Frontal cortex (tissue), 3 donors: ENCODE measurements at regions not wholly inside any gene's neighbourhood (a gene's known extent, or its start where the extent isn't known, plus 50 kb on each side); places are given as distances from the start of the nearest gene placed in this dataset.

Source experiments
- DNase-seq, 2 donors: peaks; one replicate each; pipeline ENCODE4 v3.0.0; 2012; ENCODE audit warnings: low spot score in 2 of 2
- FAIRE-seq: peaks from 2 replicates; lab custom pipeline; 2012; peaks lifted over from hg19 to GRCh38; lab: Jason Lieb, UNC
- donor health status: control.
- donor health status: control.
- donor health status: control.

- FAIRE-seq (no peak), DNase-seq (no peak)
These were observed 199.0 kb downstream of the EMX2 start for GRCh38 chr10:117741524-117741923.

- FAIRE-seq: no peak
These were observed 201.0 kb downstream of the EMX2 start for GRCh38 chr10:117743509-117743908.

GRCh38 chr10:117745301-117745700 lies 202.8 kb downstream of the EMX2 start:
- FAIRE-seq: no peak
- no peak for DNase-seq

More at GRCh38 chr10:117743509-117743908, 201.0 kb downstream of the EMX2 start:
- no peak for DNase-seq

- DNase-seq (no peak), FAIRE-seq (no peak)
These were observed 204.2 kb downstream of the EMX2 start for GRCh38 chr10:117746541-117747448.

GRCh38 chr10:117747636-117748035 lies 205.1 kb downstream of the EMX2 start:
- DNase-seq (no peak), FAIRE-seq (no peak)

- DNase-seq (no peak), FAIRE-seq (no peak)
These were observed 205.5 kb downstream of the EMX2 start for GRCh38 chr10:117748058-117748457.

- FAIRE-seq: no peak
- DNase-seq: no peak
These were observed 208.1 kb downstream of the EMX2 start for GRCh38 chr10:117750616-117751015.

- no peak for FAIRE-seq
These were observed 208.7 kb downstream of the EMX2 start for GRCh38 chr10:117751259-117751658.

GRCh38 chr10:117752103-117752502 lies 209.6 kb downstream of the EMX2 start:
- FAIRE-seq: no peak
- DNase-seq: no peak

More at GRCh38 chr10:117751259-117751658, 208.7 kb downstream of the EMX2 start:
- no peak for DNase-seq

GRCh38 chr10:117754770-117755658 lies 212.5 kb downstream of the EMX2 start:
- no peak for FAIRE-seq

GRCh38 chr10:117755659-117756014 lies 213.1 kb downstream of the EMX2 start:
- DNase-seq (no peak), FAIRE-seq (no peak)

More at GRCh38 chr10:117754770-117755658, 212.5 kb downstream of the EMX2 start:
- no peak for DNase-seq

- no peak for DNase-seq
- no peak for FAIRE-seq
These were observed 214.7 kb downstream of the EMX2 start for GRCh38 chr10:117757086-117757720.

- DNase-seq (no peak), FAIRE-seq (no peak)
These were observed 216.7 kb downstream of the EMX2 start for GRCh38 chr10:117759266-117759665.

- DNase-seq (no peak), FAIRE-seq (no peak)
These were observed 219.1 kb downstream of the EMX2 start for GRCh38 chr10:117761695-117762094.

- no peak for DNase-seq
- FAIRE-seq: no peak
These were observed 219.7 kb downstream of the EMX2 start for GRCh38 chr10:117762126-117762818.

- DNase-seq (no peak), FAIRE-seq (no peak)
These were observed 220.2 kb downstream of the EMX2 start for GRCh38 chr10:117762819-117763172.

- FAIRE-seq: no peak
These were observed 221.0 kb downstream of the EMX2 start for GRCh38 chr10:117763528-117763927.

GRCh38 chr10:117768333-117769042 lies 225.9 kb downstream of the EMX2 start:
- FAIRE-seq (no peak), DNase-seq (no peak)

More at GRCh38 chr10:117763528-117763927, 221.0 kb downstream of the EMX2 start:
- no peak for DNase-seq

- FAIRE-seq: no peak
- no peak for DNase-seq
These were observed 233.0 kb downstream of the EMX2 start for GRCh38 chr10:117775526-117775925.
